C4-2B (cell line): ENCODE measurements at regions not wholly inside any gene's neighbourhood (a gene's known extent, or its start where the extent isn't known, plus 50 kb on each side); places are given as distances from the start of the nearest gene placed in this dataset.

ENCODE experiments used
- CTCF ChIP-seq: fragments of 450-650 bp; conservative IDR thresholded peaks from 2 replicates; pipeline ENCODE4 v1.5.1; 2017; ENCODE audit warnings: mild to moderate bottlenecking
- ZFX ChIP-seq: fragments of 450-650 bp; IDR thresholded peaks from 2 replicates; pipeline ENCODE4 v1.6.1; 2017

- TF ChIP-seq CTCF (no peak), ZFX (no peak)
Observed at GRCh38 chr20:52383995-52384621, 192.5 kb upstream of the ZFP64 start.
